A549 (cell line): ENCODE measurements at regions not wholly inside any gene's neighbourhood (a gene's known extent, or its start where the extent isn't known, plus 50 kb on each side); places are given as distances from the start of the nearest gene placed in this dataset.

Experiments
- HOXA7 ChIP-seq: fragments of 250-450 bp; sonication (Bioruptor Pico); IDR thresholded peaks from 2 replicates; pipeline ENCODE4 v1.5.0; 2020; ENCODE audit warnings: mild to moderate bottlenecking, moderate library complexity
- KDM1A ChIP-seq: fragments of 200-600 bp; sonication (generic); IDR thresholded peaks from 2 replicates; pipeline ENCODE4 v1.6.1; 2016; ENCODE audit warnings: low read depth, mild to moderate bottlenecking
- MAFK ChIP-seq: fragments of 450-650 bp; IDR thresholded peaks from 2 replicates; pipeline ENCODE4 v1.6.1; 2014; ENCODE audit not compliant: partially characterized antibody
- RAD21 ChIP-seq, 2 experiments: fragments of >200 bp in 1 of 2; sonication (Bioruptor Twin) in 1 of 2; formaldehyde crosslinking in 1 of 2; IDR thresholded peaks in 1 of 2; conservative IDR thresholded peaks in 1 of 2; 2 replicates in 1 of 2; 3 replicates in 1 of 2; pipeline ENCODE4 v1.6.1; 2012 to 2018; ENCODE audit warnings: inconsistent platforms in 1 of 2
- TF ChIP-seq, protein P1 (sequence below): fragments of >200 bp; sonication (Bioruptor Twin); formaldehyde crosslinking; IDR thresholded peaks from 3 replicates; pipeline ENCODE4 v1.5.1; 2016
- TF ChIP-seq, protein P2 (sequence below): fragments of 200-600 bp; sonication (generic); IDR thresholded peaks from 2 replicates; pipeline ENCODE4 v1.6.1; 2016; ENCODE audit warnings: antibody characterized with exemption, mild to moderate bottlenecking, moderate library complexity

DNA sequence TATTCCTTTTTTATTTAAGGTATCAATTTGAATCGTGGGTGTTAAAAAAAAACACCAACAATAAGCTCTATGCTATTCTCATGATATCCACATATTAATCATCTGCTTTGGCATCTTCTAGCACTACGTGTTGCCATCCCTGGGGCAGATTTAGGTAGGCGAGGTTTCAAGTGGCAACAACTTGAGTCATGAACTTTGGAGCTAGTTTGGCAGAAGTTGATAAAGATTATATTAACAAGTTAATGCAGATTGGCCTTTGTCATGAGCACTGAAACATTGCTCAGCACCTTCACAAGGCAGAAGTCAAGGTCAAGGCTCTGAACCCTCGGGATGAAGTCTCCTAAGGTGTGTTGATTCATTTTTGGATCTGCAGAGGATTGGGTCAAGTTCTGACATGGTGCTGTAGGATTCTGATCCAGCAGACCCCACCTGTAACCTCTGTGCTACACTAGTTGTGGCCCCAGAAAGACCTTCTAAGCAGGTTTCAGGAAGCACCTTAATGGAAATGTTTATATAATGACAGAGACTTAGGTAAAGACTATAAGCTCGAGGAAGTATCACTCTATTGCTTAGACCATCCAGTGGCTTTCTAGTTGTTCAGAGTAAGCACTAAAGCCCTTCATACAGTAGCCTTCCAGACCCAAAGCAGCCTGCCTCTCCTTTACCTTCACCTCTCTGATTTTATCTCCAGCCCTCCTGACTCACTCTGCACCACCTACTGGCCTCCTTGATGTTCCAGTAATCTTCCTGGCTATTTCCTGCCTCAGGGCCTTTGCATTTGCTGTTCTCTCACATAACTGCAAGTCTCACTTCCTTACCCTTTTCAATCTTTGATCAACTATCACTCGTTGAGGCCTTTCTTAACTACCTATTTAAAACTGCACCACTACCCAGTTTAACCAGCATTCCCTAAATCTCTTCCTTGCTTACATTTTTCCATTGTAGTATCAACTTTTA lies 117.0 kb upstream of the SLC4A4 start:
- TF ChIP-seq, protein P1, sequence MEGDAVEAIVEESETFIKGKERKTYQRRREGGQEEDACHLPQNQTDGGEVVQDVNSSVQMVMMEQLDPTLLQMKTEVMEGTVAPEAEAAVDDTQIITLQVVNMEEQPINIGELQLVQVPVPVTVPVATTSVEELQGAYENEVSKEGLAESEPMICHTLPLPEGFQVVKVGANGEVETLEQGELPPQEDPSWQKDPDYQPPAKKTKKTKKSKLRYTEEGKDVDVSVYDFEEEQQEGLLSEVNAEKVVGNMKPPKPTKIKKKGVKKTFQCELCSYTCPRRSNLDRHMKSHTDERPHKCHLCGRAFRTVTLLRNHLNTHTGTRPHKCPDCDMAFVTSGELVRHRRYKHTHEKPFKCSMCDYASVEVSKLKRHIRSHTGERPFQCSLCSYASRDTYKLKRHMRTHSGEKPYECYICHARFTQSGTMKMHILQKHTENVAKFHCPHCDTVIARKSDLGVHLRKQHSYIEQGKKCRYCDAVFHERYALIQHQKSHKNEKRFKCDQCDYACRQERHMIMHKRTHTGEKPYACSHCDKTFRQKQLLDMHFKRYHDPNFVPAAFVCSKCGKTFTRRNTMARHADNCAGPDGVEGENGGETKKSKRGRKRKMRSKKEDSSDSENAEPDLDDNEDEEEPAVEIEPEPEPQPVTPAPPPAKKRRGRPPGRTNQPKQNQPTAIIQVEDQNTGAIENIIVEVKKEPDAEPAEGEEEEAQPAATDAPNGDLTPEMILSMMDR, result no peak
- TF ChIP-seq, protein P2, sequence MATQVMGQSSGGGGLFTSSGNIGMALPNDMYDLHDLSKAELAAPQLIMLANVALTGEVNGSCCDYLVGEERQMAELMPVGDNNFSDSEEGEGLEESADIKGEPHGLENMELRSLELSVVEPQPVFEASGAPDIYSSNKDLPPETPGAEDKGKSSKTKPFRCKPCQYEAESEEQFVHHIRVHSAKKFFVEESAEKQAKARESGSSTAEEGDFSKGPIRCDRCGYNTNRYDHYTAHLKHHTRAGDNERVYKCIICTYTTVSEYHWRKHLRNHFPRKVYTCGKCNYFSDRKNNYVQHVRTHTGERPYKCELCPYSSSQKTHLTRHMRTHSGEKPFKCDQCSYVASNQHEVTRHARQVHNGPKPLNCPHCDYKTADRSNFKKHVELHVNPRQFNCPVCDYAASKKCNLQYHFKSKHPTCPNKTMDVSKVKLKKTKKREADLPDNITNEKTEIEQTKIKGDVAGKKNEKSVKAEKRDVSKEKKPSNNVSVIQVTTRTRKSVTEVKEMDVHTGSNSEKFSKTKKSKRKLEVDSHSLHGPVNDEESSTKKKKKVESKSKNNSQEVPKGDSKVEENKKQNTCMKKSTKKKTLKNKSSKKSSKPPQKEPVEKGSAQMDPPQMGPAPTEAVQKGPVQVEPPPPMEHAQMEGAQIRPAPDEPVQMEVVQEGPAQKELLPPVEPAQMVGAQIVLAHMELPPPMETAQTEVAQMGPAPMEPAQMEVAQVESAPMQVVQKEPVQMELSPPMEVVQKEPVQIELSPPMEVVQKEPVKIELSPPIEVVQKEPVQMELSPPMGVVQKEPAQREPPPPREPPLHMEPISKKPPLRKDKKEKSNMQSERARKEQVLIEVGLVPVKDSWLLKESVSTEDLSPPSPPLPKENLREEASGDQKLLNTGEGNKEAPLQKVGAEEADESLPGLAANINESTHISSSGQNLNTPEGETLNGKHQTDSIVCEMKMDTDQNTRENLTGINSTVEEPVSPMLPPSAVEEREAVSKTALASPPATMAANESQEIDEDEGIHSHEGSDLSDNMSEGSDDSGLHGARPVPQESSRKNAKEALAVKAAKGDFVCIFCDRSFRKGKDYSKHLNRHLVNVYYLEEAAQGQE, result no peak
- TF ChIP-seq KDM1A (no peak), RAD21 (conservative IDR thresholded peaks at IDR 0.05 in 1 of 2, IDR thresholded peaks at IDR 0.05 in 1 of 2) (no peak), MAFK (no peak), HOXA7 (no peak)
